ENCODE measurements at regions not wholly inside any gene's neighbourhood (a gene's known extent, or its start where the extent isn't known, plus 50 kb on each side); places are given as distances from the start of the nearest gene placed in this dataset.

DNA sequence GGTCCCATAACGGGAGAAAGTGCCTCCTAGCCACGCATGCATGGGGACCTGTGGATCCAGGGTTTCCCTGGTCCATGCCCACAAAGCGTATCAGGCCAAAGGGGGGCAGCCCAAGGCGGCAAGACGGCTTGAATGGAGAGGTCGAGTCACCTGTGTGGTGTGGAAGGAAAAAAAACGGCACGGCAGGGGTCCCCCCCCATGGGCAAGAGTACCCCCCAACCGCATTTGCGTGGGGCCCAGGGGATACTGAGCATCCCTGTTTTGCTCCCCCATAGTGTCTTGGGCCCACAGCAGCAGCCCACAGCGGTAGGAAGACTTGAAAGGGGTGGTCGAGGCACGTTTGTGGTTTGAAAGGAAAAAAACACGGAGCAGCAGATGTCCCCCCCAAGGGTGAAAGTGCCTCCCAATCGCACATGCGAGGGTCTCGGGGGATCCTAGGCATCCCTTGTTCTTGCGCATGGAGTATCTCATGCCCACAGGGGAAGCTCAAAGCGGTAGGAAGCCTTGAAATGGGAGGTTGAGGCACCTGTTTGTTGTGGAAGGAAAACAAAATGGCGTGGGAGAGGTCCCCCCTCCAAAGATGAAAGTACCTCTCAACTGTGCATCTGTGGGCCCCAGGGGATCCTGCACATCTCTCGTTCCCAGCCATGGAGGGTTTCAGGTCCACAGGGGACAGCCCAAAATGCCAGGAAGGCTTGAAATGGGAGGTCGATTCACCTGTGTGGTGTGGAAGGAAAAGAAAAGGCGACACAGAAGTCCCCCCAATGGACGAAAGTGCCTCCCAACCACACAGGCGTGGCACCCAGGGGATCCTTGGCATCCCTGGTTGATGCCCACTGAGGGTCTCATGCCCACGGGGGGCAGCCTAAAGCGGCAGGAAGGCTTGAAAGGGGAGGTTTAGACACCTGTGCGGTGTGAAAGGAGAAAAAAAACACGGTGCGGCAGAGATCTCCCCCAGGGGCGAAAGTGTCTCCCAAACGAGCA lies 577.5 kb downstream of the ALG10 start:
- Histone ChIP-seq H3K4me3 (ENCODE audit: low read length in 2 of 2) (no peak overlapping the region), H3K4me1 (ENCODE audit: control insufficient read depth in 1 of 2, insufficient read depth in 2 of 2, low read length in 2 of 2) (no peaks in the 10 kb centered on the region), H3K27me3 (ENCODE audit: control insufficient read depth in 1 of 2, insufficient read depth in 2 of 2, low read length in 1 of 2) (no peaks in the 10 kb centered on the region), H3K27ac (ENCODE audit: low read depth in 1 of 2, low read length in 2 of 2) (no peak overlapping the region), H3K9me3 (ENCODE audit: control insufficient read depth, low read length) (peaks cover 3% of the 10 kb centered on the region), H3K36me3 (ENCODE audit: control insufficient read depth in 1 of 2, insufficient read depth in 2 of 2, low read length in 1 of 2) (no peaks in the 10 kb centered on the region)
- 59 to 66% methylated on average over 32 of the region's 32 CpGs for WGBS, 2 donors
- intact Hi-C loops (cut with DNase I), result no loop called here
- no peak for ATAC-seq (ENCODE audit: low FRiP score)
- peak; percentile 35 to 49 for DNase-seq

DNA sequence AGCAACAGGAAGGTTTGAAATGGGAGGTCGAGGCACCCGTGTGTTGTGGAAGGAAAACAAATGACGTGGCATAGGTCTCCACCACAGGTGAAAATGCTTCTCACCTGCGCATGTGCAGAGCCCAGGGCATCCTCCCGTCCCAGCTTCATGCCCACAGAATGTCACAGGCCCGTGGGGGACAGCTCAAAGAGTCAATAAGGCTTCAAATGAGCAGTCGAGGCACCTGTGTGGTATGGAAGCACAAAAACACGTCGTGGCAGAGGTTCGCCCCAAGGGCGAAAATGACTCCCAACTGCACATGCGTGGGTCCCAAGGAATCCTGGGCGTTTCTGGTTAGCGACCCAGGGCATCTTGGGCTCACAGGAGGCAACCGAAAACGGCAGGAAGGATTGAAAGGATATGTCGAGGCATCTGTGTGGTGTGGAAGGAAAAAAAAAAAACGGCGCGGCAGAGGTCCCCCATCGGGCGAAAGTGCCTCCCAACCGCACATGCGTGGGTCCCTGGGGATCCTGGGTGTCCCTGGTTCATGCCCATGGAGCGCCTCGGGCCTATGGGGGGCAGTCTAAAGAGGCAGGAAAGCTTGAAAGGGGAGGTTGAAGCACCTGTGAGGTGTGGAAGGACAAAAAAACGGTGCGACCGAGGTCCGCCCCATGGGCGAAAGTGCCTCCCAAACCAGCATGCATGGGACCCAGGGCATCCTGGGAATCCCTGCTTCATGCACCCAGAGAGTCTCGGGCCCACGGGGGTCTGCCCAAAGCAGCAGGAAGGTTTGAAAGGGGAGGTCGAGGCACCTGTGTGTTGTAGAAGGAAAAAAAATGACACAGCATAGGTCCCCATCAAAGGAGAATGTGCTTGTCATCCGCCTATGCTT lies 578.5 kb downstream of the ALG10 start:
- intact Hi-C loops (cut with DNase I), result no loop called here
- no peaks in the 10 kb centered on the region for H3K27me3 ChIP-seq (ENCODE audit: control insufficient read depth in 1 of 2, insufficient read depth in 2 of 2, low read length in 1 of 2)
- ATAC-seq (ENCODE audit: low FRiP score) (no peak), DNase-seq (peak; percentile 20 to 57)
- WGBS, 2 donors, result 58 to 63% methylated on average over 35 of the region's 35 CpGs
- no peaks in the 10 kb centered on the region for H3K36me3 ChIP-seq (ENCODE audit: control insufficient read depth in 1 of 2, insufficient read depth in 2 of 2, low read length in 1 of 2)
- H3K4me3 ChIP-seq (ENCODE audit: low read length in 2 of 2), result no peak overlapping the region
- H3K27ac ChIP-seq (ENCODE audit: low read depth in 1 of 2, low read length in 2 of 2), result no peak overlapping the region
- peaks cover under 1% of the 10 kb centered on the region for H3K9me3 ChIP-seq (ENCODE audit: control insufficient read depth, low read length)
- no peaks in the 10 kb centered on the region for H3K4me1 ChIP-seq (ENCODE audit: control insufficient read depth in 1 of 2, insufficient read depth in 2 of 2, low read length in 2 of 2)

DNA sequence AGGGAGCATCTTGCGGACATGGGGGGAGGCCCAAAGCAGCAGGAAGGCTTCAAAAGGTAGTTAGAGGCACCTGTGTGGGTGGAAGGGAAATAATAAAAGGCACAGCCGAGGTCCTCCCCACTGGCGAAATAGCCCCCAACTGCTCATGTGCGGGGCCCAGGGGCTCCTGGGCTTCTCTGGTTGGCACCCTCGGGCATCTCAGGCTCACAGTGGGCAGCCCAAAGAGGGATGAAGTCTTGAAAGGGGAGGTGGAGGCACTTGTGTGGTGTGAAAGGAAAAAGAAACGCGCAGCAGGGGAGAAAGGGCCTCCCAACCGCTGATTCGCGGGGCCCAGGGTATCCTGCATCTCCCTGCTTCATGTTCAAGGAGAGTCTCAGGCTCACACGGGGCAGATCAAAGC lies 579.4 kb downstream of the ALG10 start:
- H3K9me3 ChIP-seq (ENCODE audit: control insufficient read depth, low read length), result peaks cover under 1% of the 10 kb centered on the region
- H3K4me1 ChIP-seq (ENCODE audit: control insufficient read depth in 1 of 2, insufficient read depth in 2 of 2, low read length in 2 of 2), result no peaks in the 10 kb centered on the region
- H3K36me3 ChIP-seq (ENCODE audit: control insufficient read depth in 1 of 2, insufficient read depth in 2 of 2, low read length in 1 of 2), result no peaks in the 10 kb centered on the region
- peak; percentile 4 to 54 for DNase-seq
- WGBS, 2 donors, result 51 to 62% methylated on average over 11 of the region's 11 CpGs
- ATAC-seq (ENCODE audit: low FRiP score), result no peak
- intact Hi-C loops (cut with DNase I), result no loop called here
- no peak overlapping the region for H3K27ac ChIP-seq (ENCODE audit: low read depth in 1 of 2, low read length in 2 of 2)
- H3K4me3 ChIP-seq (ENCODE audit: low read length in 2 of 2), result no peak overlapping the region
- H3K27me3 ChIP-seq (ENCODE audit: control insufficient read depth in 1 of 2, insufficient read depth in 2 of 2, low read length in 1 of 2), result no peaks in the 10 kb centered on the region

DNA sequence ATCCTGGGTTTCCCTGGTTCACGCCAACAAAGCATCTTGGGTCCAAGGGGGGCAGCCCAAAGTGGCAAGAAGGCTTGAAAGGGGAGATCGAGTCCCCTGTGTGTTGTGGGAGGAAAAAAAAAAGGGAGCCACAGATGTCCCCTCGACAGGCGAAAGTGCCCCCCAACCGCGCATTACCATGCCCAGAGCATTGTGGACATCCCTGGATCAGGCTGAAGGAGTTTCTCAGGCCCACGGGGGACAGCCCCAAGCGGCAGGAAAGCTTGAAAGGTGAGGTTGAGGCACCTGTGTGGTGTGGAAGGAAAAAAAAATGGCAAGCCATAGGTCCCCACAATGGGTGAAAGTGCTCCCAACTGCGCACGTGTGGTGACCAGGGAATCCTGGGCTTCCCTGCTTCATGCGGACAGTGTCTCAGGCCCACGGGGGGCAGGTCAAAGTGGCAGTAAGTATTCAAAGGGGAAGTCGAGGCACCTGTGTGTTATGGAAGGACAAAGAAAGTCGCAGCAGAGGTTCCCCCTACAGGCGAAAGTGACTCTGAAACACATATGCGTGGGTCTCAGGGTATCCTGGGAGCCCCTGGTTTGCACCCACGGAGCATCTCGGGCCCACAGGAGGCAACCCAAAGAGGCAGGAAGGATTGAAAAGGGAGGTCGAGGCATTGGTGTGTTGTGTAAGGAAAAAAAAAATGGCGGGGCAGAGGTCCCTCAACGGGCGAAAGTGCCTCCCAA lies 580.1 kb downstream of the ALG10 start:
- peaks cover 3% of the 10 kb centered on the region for H3K9me3 ChIP-seq (ENCODE audit: control insufficient read depth, low read length)
- peak in 1 of 2 donors; percentile 31 for DNase-seq

DNA sequence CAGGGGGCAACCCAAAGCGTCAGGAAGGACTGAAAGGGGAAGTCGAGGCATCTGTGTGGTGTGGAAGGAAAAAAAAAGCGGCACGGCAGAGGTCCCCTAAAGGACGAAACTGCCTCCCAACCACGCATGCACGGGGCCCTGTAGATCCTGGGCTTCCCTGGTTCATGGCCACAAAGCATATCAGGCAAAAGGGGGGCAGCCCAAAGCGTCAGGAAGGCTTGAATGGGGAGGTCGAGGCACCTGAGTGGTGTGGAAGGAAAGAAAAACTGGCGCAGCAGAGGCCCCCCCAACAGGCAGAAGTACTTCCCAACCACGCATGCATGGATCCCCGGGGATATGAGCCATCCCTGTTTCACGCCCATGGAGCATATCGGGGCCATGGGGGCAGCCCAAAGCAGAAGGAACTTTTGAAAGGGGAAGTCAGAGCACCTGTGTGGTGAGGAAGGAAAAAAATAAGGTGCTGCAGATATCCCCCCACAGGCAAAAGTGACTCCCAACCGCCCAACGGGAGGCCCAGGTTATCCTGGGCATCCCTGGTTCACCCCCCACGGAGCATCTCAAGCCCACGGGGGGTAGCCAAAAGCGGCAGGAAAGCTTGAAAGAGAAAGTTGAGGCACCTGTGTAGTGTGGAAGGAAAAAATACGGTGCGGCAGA lies 581.2 kb downstream of the ALG10 start:
- ATAC-seq (ENCODE audit: low FRiP score), result no peak
- Histone ChIP-seq H3K4me1 (ENCODE audit: control insufficient read depth in 1 of 2, insufficient read depth in 2 of 2, low read length in 2 of 2) (no peaks in the 10 kb centered on the region), H3K4me3 (ENCODE audit: low read length in 2 of 2) (no peak overlapping the region), H3K9me3 (ENCODE audit: control insufficient read depth, low read length) (peaks cover 6% of the 10 kb centered on the region), H3K27ac (ENCODE audit: low read depth in 1 of 2, low read length in 2 of 2) (no peak overlapping the region), H3K36me3 (ENCODE audit: control insufficient read depth in 1 of 2, insufficient read depth in 2 of 2, low read length in 1 of 2) (no peaks in the 10 kb centered on the region), H3K27me3 (ENCODE audit: control insufficient read depth in 1 of 2, insufficient read depth in 2 of 2, low read length in 1 of 2) (no peaks in the 10 kb centered on the region)
- intact Hi-C loops (cut with DNase I), result no loop called here
- 64 to 65% methylated on average over 21 of the region's 21 CpGs for WGBS, 2 donors
- DNase-seq, result no peak

More for the DNA sequence above, 580.1 kb downstream of the ALG10 start:
- Histone ChIP-seq H3K4me3 (ENCODE audit: low read length in 2 of 2) (no peak overlapping the region), H3K27ac (ENCODE audit: low read depth in 1 of 2, low read length in 2 of 2) (no peak overlapping the region), H3K27me3 (ENCODE audit: control insufficient read depth in 1 of 2, insufficient read depth in 2 of 2, low read length in 1 of 2) (no peaks in the 10 kb centered on the region), H3K4me1 (ENCODE audit: control insufficient read depth in 1 of 2, insufficient read depth in 2 of 2, low read length in 2 of 2) (no peaks in the 10 kb centered on the region), H3K36me3 (ENCODE audit: control insufficient read depth in 1 of 2, insufficient read depth in 2 of 2, low read length in 1 of 2) (no peaks in the 10 kb centered on the region)
- WGBS, 2 donors, result 67 to 70% methylated on average over 22 of the region's 22 CpGs
- intact Hi-C loops (cut with DNase I), result no loop called here
- ATAC-seq (ENCODE audit: low FRiP score), result no peak

DNA sequence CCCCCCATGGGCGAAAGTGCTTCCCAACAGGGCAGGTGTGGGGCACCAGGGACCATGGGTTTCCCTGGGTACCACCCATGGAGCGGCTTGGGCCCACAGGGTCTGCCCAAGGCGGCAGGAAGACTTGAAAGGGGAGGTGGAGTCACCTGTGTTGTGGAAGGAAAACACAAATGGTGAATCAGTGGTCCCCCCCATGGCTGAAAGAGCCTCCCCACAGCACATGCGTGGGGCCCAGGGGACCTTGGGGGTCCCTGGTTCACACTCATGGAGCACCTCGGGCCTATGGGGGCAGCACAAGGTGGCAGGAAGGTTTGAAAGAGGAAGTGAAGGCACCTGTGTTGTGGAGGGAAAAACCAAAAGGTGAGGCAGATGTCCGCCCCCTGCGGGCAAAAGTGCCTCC lies 581.9 kb downstream of the ALG10 start:
- ATAC-seq (ENCODE audit: low FRiP score) (no peak), DNase-seq (peak in 1 of 2 donors; percentile 26)
- H3K27me3 ChIP-seq (ENCODE audit: control insufficient read depth in 1 of 2, insufficient read depth in 2 of 2, low read length in 1 of 2), result no peaks in the 10 kb centered on the region
- peaks cover 6% of the 10 kb centered on the region for H3K9me3 ChIP-seq (ENCODE audit: control insufficient read depth, low read length)
- H3K27ac ChIP-seq (ENCODE audit: low read depth in 1 of 2, low read length in 2 of 2), result no peak overlapping the region
- intact Hi-C loops (cut with DNase I), result no loop called here
- no peak overlapping the region for H3K4me3 ChIP-seq (ENCODE audit: low read length in 2 of 2)
- H3K4me1 ChIP-seq (ENCODE audit: control insufficient read depth in 1 of 2, insufficient read depth in 2 of 2, low read length in 2 of 2), result no peaks in the 10 kb centered on the region
- WGBS, 2 donors, result 33 to 35% methylated on average over 7 of the region's 7 CpGs
- H3K36me3 ChIP-seq (ENCODE audit: control insufficient read depth in 1 of 2, insufficient read depth in 2 of 2, low read length in 1 of 2), result no peaks in the 10 kb centered on the region

DNA sequence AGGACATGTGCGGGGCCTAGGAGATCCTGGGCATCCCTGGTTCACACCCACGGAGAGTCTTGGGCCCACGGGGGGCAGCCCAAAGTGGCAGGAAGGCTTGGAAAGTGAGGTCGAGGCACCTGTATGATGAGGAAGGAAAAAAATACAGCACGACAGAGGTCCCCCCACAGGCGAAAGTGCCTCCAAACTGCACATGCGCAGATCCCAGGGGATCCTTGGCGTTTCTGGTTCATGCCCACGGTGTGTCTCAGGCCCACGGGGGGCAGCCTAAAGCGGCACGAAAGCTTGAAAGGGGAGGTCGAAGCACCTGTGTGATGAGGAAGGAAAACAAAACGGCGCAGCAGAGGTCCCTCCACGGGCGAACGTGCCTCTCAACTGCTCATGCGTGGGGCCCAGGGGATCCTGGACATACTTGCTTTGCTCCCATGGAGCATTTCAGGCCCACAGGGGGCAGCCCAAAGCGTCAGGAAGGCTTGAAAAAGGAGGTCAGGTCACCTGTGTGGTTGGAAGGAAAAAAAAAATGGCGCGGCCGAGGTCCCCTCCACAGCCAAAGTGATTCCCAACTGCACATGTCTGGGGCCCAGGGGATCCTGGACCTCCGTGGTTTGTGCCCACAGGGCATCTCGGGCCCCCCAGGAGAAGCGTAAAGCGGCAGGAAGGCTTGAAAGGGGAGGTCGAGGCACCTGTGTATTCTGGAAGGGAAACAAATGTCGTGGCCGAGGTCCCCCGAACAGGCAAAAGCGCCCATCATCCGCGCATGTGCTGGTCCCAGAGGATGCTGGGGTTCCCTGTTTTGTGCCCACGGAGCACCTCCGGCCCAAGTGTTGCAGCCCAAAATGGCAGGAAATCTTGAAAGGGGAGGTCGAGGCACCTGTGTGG lies 582.6 kb downstream of the ALG10 start:
- Histone ChIP-seq H3K27ac (ENCODE audit: low read depth in 1 of 2, low read length in 2 of 2) (no peak overlapping the region), H3K27me3 (ENCODE audit: control insufficient read depth in 1 of 2, insufficient read depth in 2 of 2, low read length in 1 of 2) (no peaks in the 10 kb centered on the region), H3K36me3 (ENCODE audit: control insufficient read depth in 1 of 2, insufficient read depth in 2 of 2, low read length in 1 of 2) (no peaks in the 10 kb centered on the region), H3K4me3 (ENCODE audit: low read length in 2 of 2) (no peak overlapping the region), H3K4me1 (ENCODE audit: control insufficient read depth in 1 of 2, insufficient read depth in 2 of 2, low read length in 2 of 2) (no peaks in the 10 kb centered on the region), H3K9me3 (ENCODE audit: control insufficient read depth, low read length) (peaks cover 6% of the 10 kb centered on the region)
- 69 to 70% methylated on average over 37 of the region's 37 CpGs for WGBS, 2 donors
- intact Hi-C loops (cut with DNase I), result no loop called here
- DNase-seq (peak; percentile 31 to 50), ATAC-seq (ENCODE audit: low FRiP score) (no peak)
